H1 (cell line): ENCODE measurements at regions not wholly inside any gene's neighbourhood (a gene's known extent, or its start where the extent isn't known, plus 50 kb on each side); places are given as distances from the start of the nearest gene placed in this dataset.

Source experiments
- CTCF ChIA-PET: fragments of 300-600 bp; sonication (Branson Sonifier 250); formaldehyde crosslinking; loops from one replicate; lab custom pipeline; 2021; ENCODE audit not compliant: partially characterized antibody; lab: Charles Lee
- POLR2A ChIA-PET: fragments of 300-600 bp; sonication (Branson Sonifier 250); formaldehyde crosslinking; loops from one replicate; lab custom pipeline; 2021; ENCODE audit warnings: inconsistent platforms; ENCODE audit not compliant: partially characterized antibody; lab: Charles Lee
- DNase-seq, 2 experiments: peaks; one replicate each; pipeline versions ENCODE4 v3.0.0 to v3.0.0-alpha.2; 2010 to 2022; ENCODE audit warnings: low spot score in 2 of 2, low read depth in 1 of 2, mixed read lengths in 1 of 2
- FAIRE-seq: peaks from 2 replicates; lab custom pipeline; 2011; peaks lifted over from hg19 to GRCh38; lab: Jason Lieb, UNC
- H2AFZ ChIP-seq: 2 replicates; pipeline ENCODE4 v1.8.1; 2012; ENCODE audit warnings: low read length, inconsistent platforms
- H2AK5ac ChIP-seq: 2 replicates; pipeline ENCODE4 v1.6.1; 2013; ENCODE audit warnings: low read depth, low read length
- H2BK120ac ChIP-seq: replicated peaks from 2 replicates; pipeline ENCODE3; 2013; ENCODE audit warnings: low read depth, low read length, inconsistent platforms
- H2BK12ac ChIP-seq: 2 replicates; pipeline ENCODE4 v1.6.1; 2013; ENCODE audit warnings: low read depth, low read length
- H2BK15ac ChIP-seq: 2 replicates; pipeline ENCODE4 v1.6.1; 2013; ENCODE audit warnings: low read length
- H2BK20ac ChIP-seq: 2 replicates; pipeline ENCODE4 v1.6.1; 2013; ENCODE audit warnings: low read length
- H2BK5ac ChIP-seq: 2 replicates; pipeline ENCODE4 v1.6.1; 2013; ENCODE audit warnings: low read depth, low read length
- H3K14ac ChIP-seq: 2 replicates; pipeline ENCODE4 v1.6.1; 2013; ENCODE audit warnings: inconsistent platforms; ENCODE audit not compliant: insufficient read length
- H3K18ac ChIP-seq: 2 replicates; pipeline ENCODE4 v1.6.1; 2013; ENCODE audit warnings: low read length; ENCODE audit errors: extremely low read depth
- H3K23ac ChIP-seq: 2 replicates; pipeline ENCODE4 v1.6.1; 2013; ENCODE audit warnings: inconsistent platforms; ENCODE audit not compliant: insufficient read length
- H3K23me2 ChIP-seq: 2 replicates; pipeline ENCODE4 v1.6.1; 2013; ENCODE audit warnings: low read depth, low read length
- H3K27ac ChIP-seq: 2 replicates; pipeline ENCODE4 v1.6.1; 2011; ENCODE audit warnings: low read depth, low read length, inconsistent platforms
- H3K27me3 ChIP-seq, 4 experiments: replicated peaks in 1 of 4; 1 replicate in 1 of 4; 2 replicates in 3 of 4; pipeline versions ENCODE4 v1.6.1 to v1.8.1; 2011 to 2013; ENCODE audit warnings: low read length in 3 of 4, mild to moderate bottlenecking in 3 of 4, inconsistent platforms in 2 of 4, mixed read lengths in 2 of 4, moderate library complexity in 1 of 4; ENCODE audit not compliant: control insufficient read depth in 3 of 4, insufficient read depth in 3 of 4; ENCODE audit errors: extremely low read depth in 1 of 4
- H3K36me3 ChIP-seq, 4 experiments: 2 replicates each; pipeline versions ENCODE4 v1.6.1 to v1.8.1; 2011 to 2013; ENCODE audit warnings: mild to moderate bottlenecking in 4 of 4, low read length in 3 of 4, moderate library complexity in 2 of 4, control low read depth in 1 of 4, inconsistent platforms in 1 of 4; ENCODE audit not compliant: insufficient read depth in 4 of 4, control insufficient read depth in 2 of 4
- H3K4ac ChIP-seq: replicated peaks from 2 replicates; pipeline ENCODE3; 2013; ENCODE audit warnings: low read length, low read depth, mixed read lengths, inconsistent platforms; ENCODE audit not compliant: insufficient read length
- H3K4me1 ChIP-seq, 4 experiments: replicated peaks in 1 of 4; 1 replicate in 1 of 4; 2 replicates in 3 of 4; pipeline versions ENCODE4 v1.6.1 to v1.8.1; 2011 to 2013; ENCODE audit warnings: low read length in 3 of 4, inconsistent platforms in 2 of 4, mixed read lengths in 1 of 4; ENCODE audit not compliant: insufficient read depth in 4 of 4, control insufficient read depth in 3 of 4
- H3K4me2 ChIP-seq, 2 experiments: 2 replicates each; pipeline versions ENCODE4 v1.6.1 to v1.8.1; 2011 to 2013; ENCODE audit warnings: low read depth in 2 of 2, low read length in 2 of 2, control low read depth in 1 of 2, inconsistent platforms in 1 of 2, mild to moderate bottlenecking in 1 of 2; ENCODE audit not compliant: insufficient read depth in 1 of 2
- H3K4me3 ChIP-seq, 4 experiments: fragments of 200-600, 300-600 bp in 1 of 4; sonication (generic), shearing (Covaris generic), sonication (Bioruptor Twin) in 1 of 4; 2 replicates each; pipeline versions ENCODE4 v1.5.1 to v1.8.1; 2011 to 2016; ENCODE audit warnings: low read length in 4 of 4, low read depth in 3 of 4, control low read depth in 2 of 4, inconsistent platforms in 2 of 4, mild to moderate bottlenecking in 2 of 4, mixed read lengths in 1 of 4, moderate library complexity in 1 of 4; ENCODE audit not compliant: insufficient read depth in 2 of 4; ENCODE audit errors: extremely low read depth in 1 of 4
- H3K56ac ChIP-seq: replicated peaks from 2 replicates; pipeline ENCODE3; 2013; ENCODE audit warnings: low read depth, mild to moderate bottlenecking, mixed read lengths, low read length, inconsistent platforms; ENCODE audit not compliant: insufficient read length
- H3K79me1 ChIP-seq: 2 replicates; pipeline ENCODE4 v1.6.1; 2013; ENCODE audit warnings: low read depth, low read length, control low read depth
- H3K79me2 ChIP-seq, 2 experiments: 2 replicates each; pipeline versions ENCODE4 v1.6.1 to v1.8.1; 2012 to 2013; ENCODE audit warnings: low read length in 2 of 2, mild to moderate bottlenecking in 2 of 2, inconsistent platforms in 1 of 2; ENCODE audit not compliant: insufficient read depth in 2 of 2, control insufficient read depth in 1 of 2
- H3K9ac ChIP-seq, 4 experiments: replicated peaks in 1 of 4; 1 replicate in 1 of 4; 2 replicates in 3 of 4; pipeline versions ENCODE4 v1.6.1 to v1.8.1; 2011 to 2013; ENCODE audit warnings: low read depth in 3 of 4, low read length in 3 of 4, control low read depth in 2 of 4, mild to moderate bottlenecking in 2 of 4, moderate library complexity in 2 of 4, inconsistent platforms in 1 of 4; ENCODE audit errors: extremely low read depth in 1 of 4
- H3K9me3 ChIP-seq, 2 experiments: 2 replicates each; pipeline versions ENCODE4 v1.6.1 to v1.8.1; 2012 to 2013; ENCODE audit warnings: mild to moderate bottlenecking in 2 of 2, moderate library complexity in 2 of 2, control low read depth in 1 of 2, inconsistent platforms in 1 of 2, low read depth in 1 of 2, low read length in 1 of 2, mixed read lengths in 1 of 2; ENCODE audit not compliant: insufficient read depth in 2 of 2
- H4K20me1 ChIP-seq, 2 experiments: replicated peaks in 1 of 2; 2 replicates each; pipeline versions ENCODE3 to v1.8.1; 2011 to 2013; ENCODE audit warnings: inconsistent platforms in 2 of 2, low read length in 2 of 2, mild to moderate bottlenecking in 1 of 2; ENCODE audit not compliant: insufficient read depth in 2 of 2, control insufficient read depth in 1 of 2
- H4K5ac ChIP-seq: 2 replicates; pipeline ENCODE4 v1.6.1; 2013; ENCODE audit warnings: low read length, low read depth, mixed read lengths, inconsistent platforms; ENCODE audit not compliant: insufficient read length
- H4K8ac ChIP-seq: 2 replicates; pipeline ENCODE4 v1.8.0; 2013; ENCODE audit warnings: mild to moderate bottlenecking, moderate library complexity, low read length, inconsistent platforms; ENCODE audit not compliant: insufficient read depth; ENCODE audit errors: extremely low read depth
- H4K91ac ChIP-seq: replicated peaks from 2 replicates; pipeline ENCODE3; 2013; ENCODE audit warnings: low read length, mixed read lengths, inconsistent platforms; ENCODE audit not compliant: insufficient read length
- ASH2L ChIP-seq: fragments of 200-600, 300-600 bp; sonication (generic); IDR thresholded peaks from one replicate; pipeline ENCODE4 v1.7.1; 2017; ENCODE audit warnings: low read length
- EZH2 ChIP-seq: fragments of 200-600 bp; sonication (generic); IDR thresholded peaks from 2 replicates; pipeline ENCODE4 v1.7.1; 2012; ENCODE audit warnings: low read depth, mild to moderate bottlenecking, moderate library complexity, low read length, inconsistent platforms; ENCODE audit not compliant: severe bottlenecking
- NANOG ChIP-seq: IDR thresholded peaks from 2 replicates; pipeline ENCODE4 v1.6.1; 2011; ENCODE audit warnings: low read length, low read depth, mild to moderate bottlenecking, inconsistent platforms; ENCODE audit not compliant: insufficient read depth, poor library complexity, severe bottlenecking
- NRF1 ChIP-seq: IDR thresholded peaks from 2 replicates; pipeline ENCODE4 v1.6.1; 2011; ENCODE audit warnings: mild to moderate bottlenecking, low read depth, low read length, improper control_type of control experiment
- POLR2A ChIP-seq, 2 experiments: IDR thresholded peaks; 1 replicate in 1 of 2; 2 replicates in 1 of 2; pipeline ENCODE4 v1.6.1; 2011; ENCODE audit warnings: low read depth in 2 of 2, low read length in 2 of 2, mild to moderate bottlenecking in 2 of 2; ENCODE audit errors: control extremely low read depth in 1 of 2
- SIRT6 ChIP-seq: IDR thresholded peaks from one replicate; pipeline ENCODE4 v1.7.1; 2012; ENCODE audit warnings: low read length, inconsistent platforms
- SP2 ChIP-seq: IDR thresholded peaks from 2 replicates; pipeline ENCODE4 v1.6.1; 2012; ENCODE audit warnings: mild to moderate bottlenecking, low read length, inconsistent platforms
- SRF ChIP-seq: IDR thresholded peaks from 2 replicates; pipeline ENCODE4 v1.6.1; 2011; ENCODE audit warnings: mild to moderate bottlenecking, low read depth, low read length, moderate library complexity
- TBP ChIP-seq: IDR thresholded peaks from 2 replicates; pipeline ENCODE4 v1.6.1; 2011; ENCODE audit warnings: low read depth, low read length, improper control_type of control experiment
- WGBS, 2 experiments: shearing (Covaris generic) in 1 of 2; methylation state at CpG; one replicate each; pipeline versions ENCODE4 v1.1.6 to v1.1.7; 2013 to 2015; ENCODE audit warnings: low lambda C conversion rate in 2 of 2, mixed read lengths in 2 of 2, inconsistent platforms in 1 of 2, low coverage in 1 of 2, missing lambda C conversion rate in 1 of 2; ENCODE audit not compliant: insufficient replicate concordance in 2 of 2, insufficient coverage in 1 of 2, insufficient read length in 1 of 2; ENCODE audit errors: extremely low coverage in 1 of 2, missing lambda C conversion rate in 1 of 2; 5-methylcytosine and 5-hydroxymethylcytosine counted together
- TF ChIP-seq, protein P1 (sequence below): IDR thresholded peaks from 2 replicates; pipeline ENCODE4 v1.6.1; 2012; ENCODE audit warnings: inconsistent platforms
- TF ChIP-seq, protein P2 (sequence below): IDR thresholded peaks from 2 replicates; pipeline ENCODE4 v1.6.1; 2012; ENCODE audit warnings: low read length, inconsistent platforms

- H4K20me1 ChIP-seq: no peaks in the 10 kb centered on the region
- no peak overlapping the region for H3K4ac ChIP-seq
- H3K9me3 ChIP-seq: no peaks in the 10 kb centered on the region
- H4K91ac ChIP-seq: no peak overlapping the region
- H3K79me2 ChIP-seq: no peaks in the 10 kb centered on the region
- no peak overlapping the region for H3K23ac ChIP-seq
- ChIA-PET POLR2A (no interaction called here), CTCF (no interaction called here)
- H2BK12ac ChIP-seq: no peak overlapping the region
- no peak overlapping the region for H2AK5ac ChIP-seq
- no peak overlapping the region for H2AFZ ChIP-seq
- H2BK5ac ChIP-seq: no peak overlapping the region
- H3K56ac ChIP-seq: no peak overlapping the region
- H4K8ac ChIP-seq: no peak overlapping the region
- FAIRE-seq (no peak), DNase-seq (no peak)
- no peaks in the 10 kb centered on the region; the same call in 1 of the 2 replicates for H3K23me2 ChIP-seq
- H3K4me1 ChIP-seq: no peaks in the 10 kb centered on the region
- H2BK15ac ChIP-seq: no peak overlapping the region
- H3K18ac ChIP-seq: no peak overlapping the region
- no peaks in the 10 kb centered on the region for H3K27me3 ChIP-seq
- WGBS, 2 experiments: 94% methylated on average over 2 of the region's 2 CpGs; no CpG with 5 or more reads in 1 of the 2 experiments
- H3K4me3 ChIP-seq: no peak overlapping the region
- TF ChIP-seq SIRT6: no peak
- TF ChIP-seq SRF: no peak
- TF ChIP-seq NRF1: no peak
- no peak for TF ChIP-seq NANOG
- TF ChIP-seq EZH2: no peak
- TF ChIP-seq TBP: no peak
- TF ChIP-seq ASH2L: no peak
- TF ChIP-seq, protein P1, sequence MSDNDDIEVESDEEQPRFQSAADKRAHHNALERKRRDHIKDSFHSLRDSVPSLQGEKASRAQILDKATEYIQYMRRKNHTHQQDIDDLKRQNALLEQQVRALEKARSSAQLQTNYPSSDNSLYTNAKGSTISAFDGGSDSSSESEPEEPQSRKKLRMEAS: no peak
- no peak for TF ChIP-seq SP2
- TF ChIP-seq, protein P2, sequence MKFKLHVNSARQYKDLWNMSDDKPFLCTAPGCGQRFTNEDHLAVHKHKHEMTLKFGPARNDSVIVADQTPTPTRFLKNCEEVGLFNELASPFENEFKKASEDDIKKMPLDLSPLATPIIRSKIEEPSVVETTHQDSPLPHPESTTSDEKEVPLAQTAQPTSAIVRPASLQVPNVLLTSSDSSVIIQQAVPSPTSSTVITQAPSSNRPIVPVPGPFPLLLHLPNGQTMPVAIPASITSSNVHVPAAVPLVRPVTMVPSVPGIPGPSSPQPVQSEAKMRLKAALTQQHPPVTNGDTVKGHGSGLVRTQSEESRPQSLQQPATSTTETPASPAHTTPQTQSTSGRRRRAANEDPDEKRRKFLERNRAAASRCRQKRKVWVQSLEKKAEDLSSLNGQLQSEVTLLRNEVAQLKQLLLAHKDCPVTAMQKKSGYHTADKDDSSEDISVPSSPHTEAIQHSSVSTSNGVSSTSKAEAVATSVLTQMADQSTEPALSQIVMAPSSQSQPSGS: no peak
- no peak for TF ChIP-seq POLR2A (IDR thresholded peaks at IDR 0.05; ENCODE audit: control extremely low read depth in 1 of 2, low read depth in 2 of 2, low read length in 2 of 2)
- no peak overlapping the region for H3K27ac ChIP-seq
- H3K36me3 ChIP-seq: no peaks in the 10 kb centered on the region; a peak in 1 of 8 replicates
- no peak overlapping the region for H2BK120ac ChIP-seq
- no peak overlapping the region for H3K4me2 ChIP-seq
- H3K14ac ChIP-seq: no peak overlapping the region
- no peak overlapping the region for H3K9ac ChIP-seq
- no peak overlapping the region for H4K5ac ChIP-seq
- no peaks in the 10 kb centered on the region for H3K79me1 ChIP-seq
- H2BK20ac ChIP-seq: no peak overlapping the region
Measured at GRCh38 chr12:24425601-24425970, 476.1 kb upstream of the SOX5 start.
